M059J (cell line): ENCODE measurements at regions not wholly inside any gene's neighbourhood (a gene's known extent, or its start where the extent isn't known, plus 50 kb on each side); places are given as distances from the start of the nearest gene placed in this dataset.

Experiments
- DNase-seq: peaks from one replicate; pipeline ENCODE4 v3.0.0-alpha.2; 2012; ENCODE audit warnings: low read depth

- DNase-seq: no peak
Measured at GRCh38 chr16:85401917-85402766, 211.0 kb upstream of the GSE1 start.

GRCh38 chr16:85402910-85403692 lies 210.0 kb upstream of the GSE1 start:
- DNase-seq: peak; percentile 59

DNA sequence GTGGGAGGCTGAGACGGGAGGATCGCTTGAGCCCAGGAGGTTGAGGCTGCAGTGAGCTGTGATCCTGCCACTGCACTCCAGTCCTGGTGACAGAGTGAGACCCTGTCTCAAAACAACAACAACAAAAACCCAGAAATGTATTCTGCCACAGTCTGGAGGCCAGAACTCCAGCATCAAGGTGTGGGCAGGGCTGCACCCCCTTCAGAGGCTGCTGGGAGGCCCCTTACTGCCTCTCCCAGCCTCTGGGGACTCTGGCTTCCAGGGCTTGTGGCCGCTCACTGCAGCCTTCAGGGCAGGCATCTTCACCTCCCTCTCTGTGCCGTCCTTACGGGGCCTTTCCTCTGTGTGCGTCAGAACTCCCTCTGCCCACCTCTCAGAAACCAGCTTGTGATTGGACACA lies 209.4 kb upstream of the GSE1 start:
- no peak for DNase-seq

DNA sequence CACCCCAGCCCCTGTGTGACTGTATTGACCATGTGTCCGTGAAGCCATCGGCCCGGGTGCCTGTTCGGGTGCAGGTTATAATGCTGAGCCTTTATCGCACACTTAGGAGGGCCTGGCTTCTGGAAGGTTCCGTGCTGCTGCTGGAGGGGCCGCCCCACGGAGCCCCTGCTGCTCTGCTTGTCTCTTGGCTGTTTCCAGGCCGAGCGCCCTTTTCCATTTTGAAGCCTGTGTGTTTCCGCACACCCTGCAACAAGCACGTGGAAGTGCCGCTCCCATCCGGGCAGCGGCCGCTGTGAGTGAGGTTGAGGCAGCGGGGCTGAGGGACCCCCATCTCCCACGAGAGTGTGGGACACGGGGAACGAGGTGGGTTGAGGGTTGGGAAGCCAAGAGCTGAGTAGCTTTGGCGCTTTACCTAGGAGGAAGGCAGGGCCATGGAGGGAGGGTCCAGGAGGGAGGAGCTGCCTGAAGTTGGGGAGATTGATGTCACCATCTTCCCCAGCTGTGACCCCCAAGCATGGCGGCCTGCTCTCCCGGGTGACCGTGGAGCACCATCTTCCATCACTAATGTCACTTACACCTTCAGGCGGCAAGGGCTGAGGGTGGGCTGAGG lies 200.1 kb upstream of the GSE1 start:
- DNase-seq: no peak

DNA sequence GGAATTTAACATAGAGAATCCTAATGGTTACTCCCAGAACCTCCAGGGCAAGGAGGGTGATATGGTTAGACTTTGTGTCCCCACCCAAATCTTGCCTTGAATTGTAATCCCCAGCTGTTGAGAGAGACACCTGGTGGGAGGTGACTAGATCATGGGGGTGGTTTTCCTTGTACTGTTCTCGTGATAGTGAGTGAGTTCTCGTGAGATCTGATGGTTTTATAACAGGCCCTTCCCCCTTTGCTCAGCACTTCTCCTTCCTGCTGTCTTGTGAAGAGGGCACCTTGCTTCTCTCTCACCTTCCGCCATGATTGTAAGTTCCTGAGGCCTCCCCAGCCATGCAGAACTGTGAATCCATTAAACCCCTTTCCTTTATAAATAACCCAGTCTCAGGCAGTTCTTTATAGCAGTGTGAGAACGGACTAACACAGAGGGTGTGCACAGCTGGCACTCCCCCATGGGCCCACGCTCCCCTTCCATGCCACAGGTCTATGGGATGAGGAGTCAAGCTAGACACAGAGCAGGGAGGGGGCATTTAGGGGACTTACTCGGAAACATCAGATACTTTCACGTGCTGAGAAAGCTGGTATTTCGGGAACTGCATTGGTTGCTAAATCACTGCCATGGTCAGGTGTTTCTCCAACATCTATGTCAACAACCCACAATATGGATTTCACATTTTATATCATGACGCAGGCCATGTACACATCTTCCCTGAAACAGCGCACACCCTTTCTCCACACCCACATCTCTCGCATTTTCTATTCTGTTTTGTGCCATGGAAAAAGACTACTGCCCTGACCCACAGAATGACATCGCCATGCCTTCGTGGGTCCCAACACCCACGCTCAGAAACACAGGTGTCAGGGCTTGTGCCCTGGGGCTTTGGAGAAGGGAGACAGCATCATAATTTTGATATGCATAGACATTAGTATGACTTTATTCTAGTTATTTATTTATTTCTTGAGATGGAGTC lies 199.1 kb upstream of the GSE1 start:
- DNase-seq: no peak

DNA sequence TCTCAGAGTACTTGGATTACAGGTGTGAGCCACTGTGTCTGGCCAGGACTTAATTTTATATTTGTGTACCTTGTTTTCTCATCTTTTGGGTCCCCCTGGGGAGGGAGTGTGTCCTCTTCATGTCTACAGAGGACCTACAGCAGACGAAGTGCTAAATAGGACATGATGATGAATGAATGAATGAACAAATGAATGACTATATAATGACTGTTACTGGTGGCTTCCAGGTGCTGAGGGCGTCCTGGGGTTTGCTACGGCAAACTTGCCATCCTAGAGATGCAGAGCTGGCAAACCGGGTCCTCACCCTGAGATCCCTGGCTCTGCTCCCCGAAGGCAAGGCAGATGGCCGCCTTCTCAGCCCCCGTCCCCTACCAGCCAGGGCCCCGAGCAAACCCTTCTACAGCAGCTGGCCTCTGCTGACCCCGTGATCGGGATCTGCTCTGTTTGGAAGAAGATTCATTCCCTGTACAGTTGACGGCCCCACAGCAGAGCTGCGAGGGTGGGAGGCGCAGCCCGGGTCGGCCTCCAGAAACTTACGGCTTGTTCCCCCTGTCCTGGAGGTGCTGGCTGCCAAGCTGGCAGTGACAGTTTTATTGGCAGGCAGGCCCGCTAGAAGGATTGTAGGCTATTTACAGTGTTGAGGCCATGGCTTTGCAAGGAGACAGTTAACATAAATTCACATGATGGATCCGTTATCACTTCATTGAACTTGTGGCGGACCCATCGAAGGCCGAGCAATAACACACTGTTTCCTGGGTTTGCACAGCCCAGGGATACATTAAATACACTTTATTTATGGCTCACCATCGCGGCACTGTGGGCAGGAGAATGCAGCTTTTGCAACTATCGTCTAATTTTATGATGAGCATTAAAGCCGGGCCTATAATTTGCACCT lies 197.7 kb upstream of the GSE1 start:
- DNase-seq: no peak

GRCh38 chr16:85416228-85417109 lies 196.7 kb upstream of the GSE1 start:
- peak; percentile 21 for DNase-seq

DNA sequence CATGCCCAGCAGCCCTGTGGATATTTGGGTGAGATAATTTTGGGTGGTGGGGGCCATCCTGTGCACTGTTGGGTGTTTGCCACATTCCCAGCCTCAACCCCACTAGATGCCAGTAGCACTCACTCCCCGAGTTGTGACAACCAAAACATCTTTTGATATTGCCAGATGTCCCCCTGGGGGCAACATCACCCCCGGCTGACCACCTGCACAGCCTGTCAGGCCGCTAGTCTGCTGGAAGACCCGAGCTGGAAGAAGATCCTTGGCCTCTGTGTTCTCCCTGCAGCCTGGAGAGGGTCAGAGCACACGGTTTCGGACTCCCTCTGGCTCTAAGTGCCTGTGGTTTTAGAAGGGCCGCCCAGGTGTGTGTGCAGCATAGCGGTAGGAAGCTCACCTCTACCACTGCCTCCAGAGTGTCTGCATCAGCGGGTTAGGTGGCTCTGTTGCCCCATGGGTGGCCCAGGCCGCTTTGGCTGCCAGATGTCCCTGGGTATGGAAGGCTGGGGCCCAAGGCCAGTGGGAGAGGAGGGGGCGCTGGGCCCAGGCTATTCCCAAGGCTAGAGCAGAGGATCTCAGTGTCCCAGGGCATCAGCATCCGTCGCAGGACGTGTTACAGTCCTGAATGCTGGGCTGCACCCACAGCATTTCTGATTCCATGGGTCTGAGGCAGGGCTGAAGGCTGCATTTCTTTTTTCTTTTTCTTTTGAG lies 195.8 kb upstream of the GSE1 start:
- no peak for DNase-seq

DNA sequence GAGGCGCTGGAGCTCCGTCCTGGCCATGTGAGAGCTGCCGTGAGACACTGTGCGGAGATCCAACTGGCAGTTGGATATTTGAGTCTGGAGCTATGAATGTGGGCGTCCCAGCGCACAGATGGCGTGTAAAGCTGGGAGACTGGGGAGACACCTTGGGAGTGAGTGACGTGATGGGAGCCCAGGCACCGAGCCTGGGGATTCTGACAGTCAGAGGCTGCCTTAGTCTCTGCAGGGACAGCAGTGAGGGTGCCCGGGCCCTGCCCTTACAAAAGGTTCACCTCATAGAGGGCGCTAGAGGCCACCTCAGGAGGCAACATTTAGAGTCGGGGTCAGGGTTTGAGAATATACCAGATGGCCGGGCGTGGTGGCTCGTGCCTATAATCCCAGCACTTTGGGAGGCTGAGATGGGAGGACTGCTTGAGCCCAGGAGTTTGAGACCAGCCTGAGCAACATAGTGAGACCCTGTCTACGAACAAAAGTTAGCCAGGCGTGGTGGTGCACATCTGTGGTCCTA lies 194.1 kb upstream of the GSE1 start:
- no peak for DNase-seq

DNA sequence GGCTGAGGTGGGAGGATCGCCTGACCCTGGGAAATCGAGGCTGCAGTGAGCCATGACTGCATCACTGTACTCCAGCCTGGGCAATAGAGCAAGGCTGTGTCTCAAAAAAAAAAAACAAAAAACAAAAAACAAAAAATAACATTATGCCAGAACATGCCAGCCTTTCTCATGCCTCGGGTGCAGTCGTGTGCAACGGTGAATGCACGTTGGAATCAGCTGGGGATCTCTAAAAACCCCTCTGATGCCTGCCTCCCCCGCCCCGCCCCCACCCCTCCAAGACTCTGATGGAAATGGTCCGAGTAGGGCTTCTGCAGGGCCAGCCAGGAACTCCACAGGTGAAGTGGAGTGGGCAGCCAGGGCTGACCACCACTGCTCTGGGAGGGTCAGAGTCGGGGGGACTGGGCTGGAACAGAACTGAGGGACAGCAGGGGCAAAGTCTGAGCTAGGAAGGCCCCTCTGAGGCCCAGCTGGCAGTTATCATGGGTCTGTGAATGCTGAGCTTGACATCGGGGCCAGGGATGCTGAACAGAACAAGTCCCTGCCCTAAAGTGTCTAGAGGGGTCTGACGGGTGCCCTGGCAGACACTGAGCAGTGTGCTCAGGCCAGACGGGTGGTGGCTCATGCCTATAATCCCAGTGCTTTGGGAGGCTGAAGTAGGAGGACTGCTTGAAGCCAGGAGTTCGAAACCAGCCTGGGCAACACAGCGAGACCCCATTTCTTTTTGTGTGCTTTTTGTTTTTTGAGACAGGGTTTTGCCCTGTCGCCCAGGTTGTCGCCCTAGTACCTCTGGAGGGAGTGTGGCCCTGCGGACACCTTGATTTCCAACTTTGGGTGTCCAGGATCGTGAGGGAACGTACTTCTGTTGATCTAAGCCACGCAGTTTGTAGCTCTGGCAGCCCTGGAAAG lies 193.4 kb upstream of the GSE1 start:
- no peak for DNase-seq

DNA sequence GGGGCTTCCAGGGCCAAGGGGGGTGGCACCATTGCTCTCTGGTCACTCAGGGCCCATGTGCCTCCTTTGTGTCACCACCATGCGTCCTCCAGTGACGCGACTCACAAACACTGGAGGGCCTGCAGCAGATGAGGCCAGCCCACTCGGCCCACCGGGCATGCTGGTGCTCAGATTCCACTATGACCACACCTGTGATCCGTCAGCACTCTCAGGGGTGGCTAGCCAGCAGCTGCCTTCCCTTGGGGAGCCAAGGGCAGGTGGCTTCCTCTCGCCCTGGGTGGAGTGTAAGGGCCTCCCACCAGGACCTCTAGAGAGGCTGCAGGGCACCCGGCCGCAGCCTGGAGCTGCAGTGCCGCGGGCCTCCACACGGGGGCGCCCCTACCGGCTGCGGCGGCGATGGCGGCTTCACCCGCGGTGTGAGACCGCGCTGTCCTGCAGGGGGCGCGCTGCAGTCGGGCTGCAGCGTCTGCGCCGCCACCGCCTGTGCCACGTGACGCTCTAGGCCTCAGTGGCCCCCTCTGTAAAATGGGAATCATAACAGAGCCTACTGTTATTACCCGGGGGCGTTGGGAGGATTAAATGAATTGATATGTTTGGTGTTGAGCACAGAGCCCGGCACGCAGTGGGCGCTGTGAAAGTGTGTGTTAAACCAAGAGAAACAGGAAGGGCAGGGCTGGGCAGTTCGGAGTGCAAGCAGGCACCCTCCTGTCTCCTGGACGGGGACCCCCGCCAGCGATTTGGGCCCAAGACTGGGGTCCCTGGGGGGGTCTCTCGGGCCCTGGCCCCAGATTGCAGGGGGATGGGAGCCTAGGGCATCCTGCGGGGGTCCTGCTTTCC lies 192.4 kb upstream of the GSE1 start:
- DNase-seq: no peak

GRCh38 chr16:85421338-85422195 lies 191.6 kb upstream of the GSE1 start:
- no peak for DNase-seq

DNA sequence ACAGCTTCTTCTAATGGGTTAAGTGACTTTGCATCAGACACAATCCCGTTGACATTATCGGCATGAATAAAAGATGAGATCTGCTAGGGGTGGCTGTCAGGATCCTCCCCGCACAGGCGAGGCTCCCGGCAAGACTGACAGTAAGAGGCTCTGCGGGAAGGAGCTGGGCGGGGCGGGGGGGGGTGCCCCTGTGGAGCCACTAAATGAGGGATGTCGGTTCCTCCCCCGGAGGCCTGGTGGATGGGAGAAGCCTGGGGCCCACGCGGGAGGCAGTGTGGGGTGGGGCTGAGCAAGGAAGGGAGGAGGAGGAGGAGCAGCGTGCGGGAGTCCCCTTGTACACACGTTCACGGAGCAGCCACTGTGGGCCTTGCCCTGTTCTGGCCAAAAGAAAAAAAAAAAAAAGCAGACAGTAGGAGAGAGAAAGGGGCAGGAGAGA lies 190.9 kb upstream of the GSE1 start:
- no peak for DNase-seq

GRCh38 chr16:85422632-85423550 lies 190.2 kb upstream of the GSE1 start:
- DNase-seq: no peak
